ENCODE measurements at regions not wholly inside any gene's neighbourhood (a gene's known extent, or its start where the extent isn't known, plus 50 kb on each side); places are given as distances from the start of the nearest gene placed in this dataset.
"Not testable (repeated sequence)": the region's sequence is repeated elsewhere in the genome, so short reads cannot be mapped to it uniquely, and the experiment has no call there.

- not testable (repeated sequence) for DNase-seq
Observed at GRCh38 chr13:52565324-52565723, 76.9 kb upstream of the HNRNPA1L2 start.

- DNase-seq: peak; percentile 30
Observed at GRCh38 chr13:52569904-52570602, 72.2 kb upstream of the HNRNPA1L2 start.

GRCh38 chr13:52571163-52571562, 71.1 kb upstream of the HNRNPA1L2 start:
- not testable (repeated sequence) for DNase-seq

- DNase-seq: not testable (repeated sequence)
Observed at GRCh38 chr13:52582962-52583361, 59.3 kb upstream of the HNRNPA1L2 start.

All from GDM1 (cell line).